Fibroblast of lung (primary cell): ENCODE measurements at regions not wholly inside any gene's neighbourhood (a gene's known extent, or its start where the extent isn't known, plus 50 kb on each side); places are given as distances from the start of the nearest gene placed in this dataset.
"Not testable (repeated sequence)": the region's sequence is repeated elsewhere in the genome, so short reads cannot be mapped to it uniquely, and the experiment has no call there.

Experiments
- DNase-seq, 2 donors: peaks; one replicate each; pipeline versions ENCODE4 v3.0.0 to v3.0.0-alpha.2; 2010; ENCODE audit warnings: low read depth in 2 of 2
- H2AFZ ChIP-seq: 2 replicates; pipeline ENCODE4 v1.5.1; 2012; ENCODE audit warnings: low read length, control low read depth, inconsistent platforms
- H3K27ac ChIP-seq: 2 replicates; pipeline ENCODE4 v1.5.1; 2011; ENCODE audit warnings: low read length, control low read depth; ENCODE audit not compliant: insufficient read depth
- H3K27me3 ChIP-seq: 2 replicates; pipeline ENCODE4 v1.5.1; 2011; ENCODE audit warnings: mild to moderate bottlenecking, low read length; ENCODE audit not compliant: control insufficient read depth, insufficient read depth
- H3K36me3 ChIP-seq: 2 replicates; pipeline ENCODE4 v1.5.1; 2011; ENCODE audit warnings: low read length; ENCODE audit not compliant: control insufficient read depth, insufficient read depth
- H3K4me1 ChIP-seq: 2 replicates; pipeline ENCODE4 v1.5.1; 2011; ENCODE audit warnings: low read length; ENCODE audit not compliant: control insufficient read depth, insufficient read depth; ENCODE audit errors: extremely low read depth
- H3K4me2 ChIP-seq: 2 replicates; pipeline ENCODE4 v1.5.1; 2011; ENCODE audit warnings: low read length, control low read depth; ENCODE audit not compliant: insufficient read depth; ENCODE audit errors: extremely low read depth
- H3K4me3 ChIP-seq, 4 experiments: fragments of 200-600 bp in 1 of 4; sonication (generic) in 1 of 4; replicated peaks in 1 of 4; 2 replicates each; pipeline ENCODE4 v1.5.1; 2011 to 2016; ENCODE audit warnings: low read length in 4 of 4, low read depth in 3 of 4, mild to moderate bottlenecking in 3 of 4, control low read depth in 2 of 4, inconsistent platforms in 1 of 4, mixed read lengths in 1 of 4; ENCODE audit not compliant: insufficient read depth in 1 of 4; ENCODE audit errors: control extremely low read depth in 1 of 4
- H3K79me2 ChIP-seq: 2 replicates; pipeline ENCODE4 v1.5.1; 2012; ENCODE audit warnings: mild to moderate bottlenecking, low read length, inconsistent platforms; ENCODE audit not compliant: control insufficient read depth, insufficient read depth
- H3K9ac ChIP-seq: 2 replicates; pipeline ENCODE4 v1.5.1; 2011; ENCODE audit warnings: mild to moderate bottlenecking, low read length, control low read depth; ENCODE audit not compliant: insufficient read depth
- H3K9me3 ChIP-seq: 2 replicates; pipeline ENCODE4 v1.5.1; 2012; ENCODE audit warnings: low read depth, low read length; ENCODE audit not compliant: control insufficient read depth, insufficient read depth
- H4K20me1 ChIP-seq: 2 replicates; pipeline ENCODE4 v1.5.1; 2011; ENCODE audit warnings: low read length; ENCODE audit not compliant: control insufficient read depth, insufficient read depth; ENCODE audit errors: extremely low read depth
- EZH2 ChIP-seq: IDR thresholded peaks from 2 replicates; pipeline ENCODE4 v1.5.1; 2012; ENCODE audit warnings: low read length, control low read depth, mild to moderate bottlenecking; ENCODE audit errors: missing control alignments
- TF ChIP-seq, protein P1 (sequence below), 2 donors: IDR thresholded peaks in 1 of 2; conservative IDR thresholded peaks in 1 of 2; 1 replicate in 1 of 2; 2 replicates in 1 of 2; pipeline ENCODE4 v1.5.1; 2011 to 2012; ENCODE audit warnings: low read length in 2 of 2, control low read depth in 1 of 2, inconsistent platforms in 1 of 2, low read depth in 1 of 2, mild to moderate bottlenecking in 1 of 2

DNA sequence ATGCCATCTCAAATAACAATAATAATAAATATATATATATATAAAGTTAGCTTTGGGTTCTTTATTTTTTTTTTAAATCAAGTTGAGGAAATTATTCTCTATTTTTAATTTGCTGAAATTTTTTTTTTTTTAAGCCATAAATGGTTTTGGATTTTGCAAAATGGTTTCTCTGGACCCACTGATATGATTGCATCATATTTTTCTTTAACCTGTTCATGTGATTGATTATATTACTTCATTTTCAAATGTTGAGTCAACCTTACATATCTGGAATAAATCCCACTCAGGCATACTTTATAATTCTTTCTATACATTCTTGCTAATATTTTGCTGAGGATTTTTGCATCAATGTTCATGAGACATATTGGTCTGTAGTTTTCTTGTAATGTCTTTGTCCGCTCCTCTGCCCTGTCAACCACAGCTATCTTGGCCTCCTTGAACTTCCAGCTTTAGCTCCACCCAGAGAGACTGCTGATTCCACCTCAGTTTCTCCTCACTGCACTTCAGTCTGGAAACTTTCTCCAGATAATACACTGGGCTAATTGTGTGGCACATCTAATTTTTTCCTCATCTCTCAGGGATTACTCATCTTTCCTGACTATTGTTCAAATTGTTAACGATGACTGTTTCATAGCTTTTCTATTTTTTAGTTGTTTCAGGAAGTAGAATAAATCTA, 160.9 kb upstream of the GIMD1 start:
- Histone ChIP-seq H3K9ac (no peak overlapping the region), H3K4me3 (no peak overlapping the region), H2AFZ (no peak overlapping the region), H4K20me1 (no peaks in the 10 kb centered on the region), H3K4me2 (no peak overlapping the region), H3K79me2 (no peaks in the 10 kb centered on the region), H3K9me3 (no peaks in the 10 kb centered on the region), H3K4me1 (no peaks in the 10 kb centered on the region), H3K27ac (no peak overlapping the region), H3K27me3 (no peaks in the 10 kb centered on the region), H3K36me3 (no peaks in the 10 kb centered on the region)
- peak in 1 of 2 donors; percentile 73 for DNase-seq
- TF ChIP-seq, protein P1, sequence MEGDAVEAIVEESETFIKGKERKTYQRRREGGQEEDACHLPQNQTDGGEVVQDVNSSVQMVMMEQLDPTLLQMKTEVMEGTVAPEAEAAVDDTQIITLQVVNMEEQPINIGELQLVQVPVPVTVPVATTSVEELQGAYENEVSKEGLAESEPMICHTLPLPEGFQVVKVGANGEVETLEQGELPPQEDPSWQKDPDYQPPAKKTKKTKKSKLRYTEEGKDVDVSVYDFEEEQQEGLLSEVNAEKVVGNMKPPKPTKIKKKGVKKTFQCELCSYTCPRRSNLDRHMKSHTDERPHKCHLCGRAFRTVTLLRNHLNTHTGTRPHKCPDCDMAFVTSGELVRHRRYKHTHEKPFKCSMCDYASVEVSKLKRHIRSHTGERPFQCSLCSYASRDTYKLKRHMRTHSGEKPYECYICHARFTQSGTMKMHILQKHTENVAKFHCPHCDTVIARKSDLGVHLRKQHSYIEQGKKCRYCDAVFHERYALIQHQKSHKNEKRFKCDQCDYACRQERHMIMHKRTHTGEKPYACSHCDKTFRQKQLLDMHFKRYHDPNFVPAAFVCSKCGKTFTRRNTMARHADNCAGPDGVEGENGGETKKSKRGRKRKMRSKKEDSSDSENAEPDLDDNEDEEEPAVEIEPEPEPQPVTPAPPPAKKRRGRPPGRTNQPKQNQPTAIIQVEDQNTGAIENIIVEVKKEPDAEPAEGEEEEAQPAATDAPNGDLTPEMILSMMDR (conservative IDR thresholded peaks at IDR 0.05 in 1 of 2, IDR thresholded peaks at IDR 0.05 in 1 of 2; ENCODE audit: low read depth in 1 of 2, low read length in 2 of 2), result no peak
- no peak for TF ChIP-seq EZH2

DNA sequence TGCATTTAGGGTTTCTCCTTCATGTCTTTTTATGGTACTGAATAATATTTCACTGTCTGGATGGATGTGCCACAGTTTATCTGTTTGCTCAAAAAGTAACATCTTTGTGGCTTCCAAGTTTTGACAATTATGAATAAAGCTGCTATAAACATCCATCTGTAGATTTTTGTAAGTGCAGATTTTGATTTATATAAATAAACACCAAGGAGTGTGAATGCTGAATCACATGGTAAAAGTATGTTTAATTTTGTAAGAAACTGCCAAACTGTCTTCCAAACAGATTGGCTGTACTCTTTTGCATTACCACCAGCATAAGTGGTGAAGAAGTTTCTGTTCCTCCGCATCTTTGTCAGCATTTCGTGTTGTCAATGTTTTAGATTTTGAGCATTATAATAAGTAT, 158.7 kb upstream of the GIMD1 start:
- Histone ChIP-seq H4K20me1 (no peaks in the 10 kb centered on the region), H3K4me3 (no peak overlapping the region), H3K4me1 (no peaks in the 10 kb centered on the region), H3K27ac (no peak overlapping the region), H3K9me3 (no peaks in the 10 kb centered on the region), H3K4me2 (no peak overlapping the region), H3K36me3 (no peaks in the 10 kb centered on the region), H3K9ac (no peak overlapping the region), H2AFZ (no peak overlapping the region), H3K79me2 (no peaks in the 10 kb centered on the region), H3K27me3 (no peaks in the 10 kb centered on the region)
- DNase-seq, result no peak
- TF ChIP-seq EZH2, result no peak
- TF ChIP-seq, protein P1 (conservative IDR thresholded peaks at IDR 0.05 in 1 of 2, IDR thresholded peaks at IDR 0.05 in 1 of 2; ENCODE audit: low read depth in 1 of 2, low read length in 2 of 2), result no peak

DNA sequence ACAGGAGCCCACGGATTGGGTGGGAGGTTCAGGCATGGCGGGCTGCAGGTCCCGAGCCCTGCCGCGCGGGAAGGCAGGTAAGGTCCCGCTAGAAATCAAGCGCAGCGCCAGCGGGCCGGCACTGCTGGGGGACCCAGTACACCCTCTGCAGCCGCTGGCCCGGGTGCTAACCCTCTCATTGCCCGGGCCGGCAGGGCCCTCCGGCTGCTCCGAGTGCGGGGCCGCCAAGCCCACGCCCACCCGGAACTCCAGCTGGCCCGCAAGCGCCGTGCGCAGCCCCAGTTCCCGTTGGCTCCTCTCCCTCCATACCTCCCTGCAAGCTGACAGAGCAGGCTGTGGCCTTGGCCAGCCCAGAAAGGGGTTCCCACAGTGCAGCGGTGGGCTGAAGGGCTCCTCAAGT, 156.8 kb upstream of the GIMD1 start:
- not testable (repeated sequence) for H4K20me1 ChIP-seq, H3K9me3 ChIP-seq, H2AFZ ChIP-seq, H3K9ac ChIP-seq, DNase-seq, H3K4me2 ChIP-seq, H3K27ac ChIP-seq, H3K4me3 ChIP-seq, H3K36me3 ChIP-seq, H3K79me2 ChIP-seq, H3K27me3 ChIP-seq, H3K4me1 ChIP-seq

DNA sequence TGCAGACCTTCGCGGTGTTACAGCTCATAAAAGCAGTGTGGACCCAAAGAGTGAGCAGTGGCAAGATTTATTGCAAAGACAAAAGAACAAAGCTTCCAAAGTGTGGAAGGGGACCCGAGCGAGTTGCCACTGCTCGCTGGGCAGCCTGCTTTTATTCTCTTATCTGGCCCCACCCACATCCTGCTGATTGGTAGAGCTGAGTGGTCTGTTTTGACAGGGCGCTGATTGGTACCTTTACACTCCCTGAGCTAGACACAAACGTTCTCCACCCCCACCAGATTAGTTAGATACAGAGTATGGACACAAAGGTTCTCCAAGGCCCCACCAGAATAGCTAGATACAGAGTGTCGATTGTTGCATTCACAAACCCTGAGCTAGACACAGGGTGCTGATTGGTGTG, 156.2 kb upstream of the GIMD1 start:
- H3K4me2 ChIP-seq, H2AFZ ChIP-seq, H3K9me3 ChIP-seq, H3K4me3 ChIP-seq, H3K27ac ChIP-seq, H3K36me3 ChIP-seq, H3K9ac ChIP-seq, H4K20me1 ChIP-seq, H3K79me2 ChIP-seq, H3K4me1 ChIP-seq, DNase-seq, H3K27me3 ChIP-seq: not testable (repeated sequence)
